Nephron (organoid): ENCODE measurements at regions not wholly inside any gene's neighbourhood (a gene's known extent, or its start where the extent isn't known, plus 50 kb on each side); places are given as distances from the start of the nearest gene placed in this dataset.

ENCODE experiments used
- H3K27ac Mint-ChIP-seq, 3 experiments: 2 replicates each; pipeline ENCODE4 v1.8.0; 2020; ENCODE audit warnings: mixed read lengths in 3 of 3, mild to moderate bottlenecking in 2 of 3, moderate library complexity in 1 of 3
- H3K27me3 Mint-ChIP-seq: 2 replicates; pipeline ENCODE4 v1.8.0; 2021; ENCODE audit warnings: low read depth, mild to moderate bottlenecking, moderate library complexity, mixed read lengths
- H3K36me3 Mint-ChIP-seq: 2 replicates; pipeline ENCODE4 v1.8.0; 2020; ENCODE audit warnings: low read depth, mixed read lengths
- H3K4me1 Mint-ChIP-seq: 2 replicates; pipeline ENCODE4 v1.8.0; 2020; ENCODE audit warnings: mixed read lengths
- H3K4me3 Mint-ChIP-seq, 3 experiments: 2 replicates each; pipeline ENCODE4 v1.8.0; 2020; ENCODE audit warnings: mild to moderate bottlenecking in 3 of 3, mixed read lengths in 3 of 3, moderate library complexity in 2 of 3
- H3K9me3 Mint-ChIP-seq: 2 replicates; pipeline ENCODE4 v1.8.0; 2020; ENCODE audit warnings: mixed read lengths
- TF ChIP-seq, protein P1 (sequence below), 3 experiments: fragments of 200-600 bp; sonication (generic); IDR thresholded peaks; one replicate each; pipeline ENCODE4 v1.5.0; 2021; ENCODE audit warnings: antibody characterized with exemption in 3 of 3; ENCODE audit not compliant: unreplicated experiment in 3 of 3

DNA sequence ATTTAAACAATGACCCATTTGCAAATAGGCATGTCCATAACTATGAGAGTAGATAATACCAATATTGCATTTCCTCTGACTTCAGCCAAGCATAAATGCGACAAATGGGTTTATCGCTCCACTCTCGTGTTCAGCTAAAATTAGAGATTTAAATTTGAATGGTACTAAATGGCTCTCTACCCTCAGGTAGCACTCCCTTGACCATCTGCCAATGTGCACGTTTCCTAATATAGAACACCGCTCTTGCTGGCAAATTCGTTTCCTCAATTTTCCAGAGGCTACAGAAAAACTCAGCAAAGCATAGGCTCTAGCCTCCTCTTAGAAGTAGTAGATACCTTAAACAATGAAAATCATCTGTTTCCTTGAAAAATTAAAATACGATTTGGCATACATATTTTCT, 251.6 kb downstream of the ADGRA3 start:
- TF ChIP-seq, protein P1, sequence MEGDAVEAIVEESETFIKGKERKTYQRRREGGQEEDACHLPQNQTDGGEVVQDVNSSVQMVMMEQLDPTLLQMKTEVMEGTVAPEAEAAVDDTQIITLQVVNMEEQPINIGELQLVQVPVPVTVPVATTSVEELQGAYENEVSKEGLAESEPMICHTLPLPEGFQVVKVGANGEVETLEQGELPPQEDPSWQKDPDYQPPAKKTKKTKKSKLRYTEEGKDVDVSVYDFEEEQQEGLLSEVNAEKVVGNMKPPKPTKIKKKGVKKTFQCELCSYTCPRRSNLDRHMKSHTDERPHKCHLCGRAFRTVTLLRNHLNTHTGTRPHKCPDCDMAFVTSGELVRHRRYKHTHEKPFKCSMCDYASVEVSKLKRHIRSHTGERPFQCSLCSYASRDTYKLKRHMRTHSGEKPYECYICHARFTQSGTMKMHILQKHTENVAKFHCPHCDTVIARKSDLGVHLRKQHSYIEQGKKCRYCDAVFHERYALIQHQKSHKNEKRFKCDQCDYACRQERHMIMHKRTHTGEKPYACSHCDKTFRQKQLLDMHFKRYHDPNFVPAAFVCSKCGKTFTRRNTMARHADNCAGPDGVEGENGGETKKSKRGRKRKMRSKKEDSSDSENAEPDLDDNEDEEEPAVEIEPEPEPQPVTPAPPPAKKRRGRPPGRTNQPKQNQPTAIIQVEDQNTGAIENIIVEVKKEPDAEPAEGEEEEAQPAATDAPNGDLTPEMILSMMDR (IDR thresholded peaks at IDR 0.05; ENCODE audit: unreplicated experiment in 3 of 3): no peak
- no peak overlapping the region for H3K4me3 Mint-ChIP-seq
- H3K9me3 Mint-ChIP-seq: no peaks in the 10 kb centered on the region
- H3K27ac Mint-ChIP-seq: no peak overlapping the region
- H3K27me3 Mint-ChIP-seq: no peaks in the 10 kb centered on the region
- no peaks in the 10 kb centered on the region for H3K36me3 Mint-ChIP-seq
- H3K4me1 Mint-ChIP-seq: no peaks in the 10 kb centered on the region

DNA sequence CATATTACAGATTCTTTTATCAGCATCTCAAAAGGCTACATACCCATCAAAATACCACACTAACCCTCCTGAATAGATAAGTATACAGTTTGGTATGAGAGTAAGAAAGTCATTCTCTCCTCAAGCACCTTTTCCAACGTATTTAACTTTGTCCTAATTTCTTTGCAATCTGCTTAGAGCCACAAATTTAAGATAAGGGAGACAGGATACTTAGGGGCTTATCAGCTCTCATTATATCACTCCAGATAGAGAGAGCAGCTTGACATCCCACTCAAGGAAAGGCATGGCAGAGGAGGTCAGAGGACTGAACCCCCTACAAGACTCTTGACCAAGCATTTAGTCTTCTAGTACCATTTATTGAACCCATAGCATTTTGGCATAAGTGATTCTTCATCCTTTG, 262.4 kb downstream of the ADGRA3 start:
- no peaks in the 10 kb centered on the region for H3K36me3 Mint-ChIP-seq
- H3K27me3 Mint-ChIP-seq: no peaks in the 10 kb centered on the region
- no peaks in the 10 kb centered on the region for H3K4me1 Mint-ChIP-seq
- TF ChIP-seq, protein P1 (IDR thresholded peaks at IDR 0.05; ENCODE audit: unreplicated experiment in 3 of 3): no peak
- no peak overlapping the region for H3K4me3 Mint-ChIP-seq
- no peak overlapping the region for H3K27ac Mint-ChIP-seq
- H3K9me3 Mint-ChIP-seq: no peaks in the 10 kb centered on the region

DNA sequence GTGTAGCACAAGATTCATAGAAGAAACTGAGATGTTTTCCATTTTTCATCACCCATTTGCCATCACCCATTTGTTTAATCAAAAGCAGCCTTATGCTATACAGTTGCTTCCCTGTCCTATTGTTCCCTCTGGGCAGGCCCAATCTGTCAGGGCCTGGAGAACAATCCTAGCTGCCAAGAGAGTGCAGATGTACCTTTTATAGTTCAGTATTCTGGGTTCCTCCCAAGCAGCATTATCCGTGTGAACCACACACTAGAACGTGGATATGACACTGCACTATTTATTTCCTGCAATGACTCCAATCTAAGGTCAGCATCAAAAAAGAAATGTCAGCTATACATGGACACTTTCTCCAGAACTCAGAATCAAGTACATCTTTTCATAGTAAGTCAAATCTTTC, 269.0 kb downstream of the ADGRA3 start:
- Mint-ChIP-seq H3K27me3 (no peaks in the 10 kb centered on the region), H3K36me3 (no peaks in the 10 kb centered on the region)

DNA sequence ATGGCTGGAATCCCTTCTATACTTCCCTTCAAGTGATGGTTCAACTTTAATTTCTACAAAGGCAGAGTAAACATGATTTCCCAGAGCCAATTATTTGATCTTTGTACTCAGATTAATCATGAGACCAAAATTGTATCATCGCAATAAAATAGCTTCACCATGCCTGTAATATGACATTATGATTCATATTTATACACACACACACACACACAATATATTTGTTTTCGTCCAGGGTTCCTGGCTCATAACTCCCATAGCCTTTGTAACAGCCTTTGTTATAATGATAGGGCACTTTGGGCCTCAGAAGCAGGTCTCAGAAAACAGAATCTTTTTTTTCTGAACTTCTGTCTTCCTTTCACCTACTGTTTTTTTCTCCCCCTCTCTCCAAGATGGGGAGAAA, 270.6 kb downstream of the ADGRA3 start:
- Mint-ChIP-seq H3K27me3 (no peaks in the 10 kb centered on the region), H3K27ac (no peak overlapping the region), H3K4me1 (no peaks in the 10 kb centered on the region), H3K9me3 (no peaks in the 10 kb centered on the region), H3K36me3 (no peaks in the 10 kb centered on the region), H3K4me3 (no peak overlapping the region)
- TF ChIP-seq, protein P1 (IDR thresholded peaks at IDR 0.05; ENCODE audit: unreplicated experiment in 3 of 3): no peak

More for the DNA sequence above, 269.0 kb downstream of the ADGRA3 start:
- Mint-ChIP-seq H3K9me3 (no peaks in the 10 kb centered on the region), H3K27ac (no peak overlapping the region), H3K4me1 (no peaks in the 10 kb centered on the region), H3K4me3 (no peak overlapping the region)
- TF ChIP-seq, protein P1 (IDR thresholded peaks at IDR 0.05; ENCODE audit: unreplicated experiment in 3 of 3): no peak

DNA sequence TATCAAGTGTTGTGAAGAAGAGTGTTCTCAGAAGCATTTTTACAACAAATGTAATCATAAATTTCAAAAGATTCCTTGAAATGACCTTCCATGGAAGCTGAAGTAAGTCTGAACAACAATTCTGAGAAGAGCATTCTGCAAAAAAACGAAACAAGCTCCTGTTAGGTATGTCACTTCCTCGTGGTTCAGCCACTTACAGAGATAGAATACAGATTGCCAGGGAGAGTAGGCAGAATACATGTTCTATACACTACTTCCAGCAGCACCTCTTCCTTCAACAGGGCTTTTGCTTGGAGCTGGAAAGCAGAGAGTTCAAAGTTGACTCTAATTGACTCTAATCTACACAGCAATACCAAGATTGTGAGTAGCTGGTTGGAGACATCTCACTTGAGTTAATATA, 274.5 kb downstream of the ADGRA3 start:
- Mint-ChIP-seq H3K27me3 (no peaks in the 10 kb centered on the region), H3K4me1 (no peaks in the 10 kb centered on the region), H3K36me3 (no peaks in the 10 kb centered on the region), H3K4me3 (no peak overlapping the region), H3K9me3 (no peaks in the 10 kb centered on the region), H3K27ac (no peak overlapping the region)
- TF ChIP-seq, protein P1 (IDR thresholded peaks at IDR 0.05; ENCODE audit: unreplicated experiment in 3 of 3): no peak

DNA sequence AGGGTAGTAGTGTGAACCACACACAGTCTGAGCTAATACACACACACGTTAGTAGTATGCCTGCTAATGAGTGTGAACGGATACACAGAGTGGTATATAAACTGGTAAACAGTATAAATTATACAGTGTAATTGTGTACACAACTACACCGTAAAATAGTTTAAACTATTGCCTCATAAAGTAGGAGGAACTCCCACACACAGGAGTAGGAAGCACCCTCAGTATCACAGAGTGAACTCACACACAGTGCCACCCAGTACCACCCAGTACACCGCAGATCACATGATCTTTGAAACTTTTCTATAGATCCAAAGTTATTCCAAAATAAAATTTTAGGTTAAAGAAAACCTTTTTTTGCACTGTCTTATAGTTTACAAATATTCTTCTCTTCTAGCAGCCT, 275.1 kb downstream of the ADGRA3 start:
- no peaks in the 10 kb centered on the region for H3K4me1 Mint-ChIP-seq
- no peaks in the 10 kb centered on the region for H3K36me3 Mint-ChIP-seq
- H3K27me3 Mint-ChIP-seq: no peaks in the 10 kb centered on the region
- TF ChIP-seq, protein P1 (IDR thresholded peaks at IDR 0.05; ENCODE audit: unreplicated experiment in 3 of 3): no peak
- no peaks in the 10 kb centered on the region for H3K9me3 Mint-ChIP-seq
- H3K27ac Mint-ChIP-seq: no peak overlapping the region
- H3K4me3 Mint-ChIP-seq: no peak overlapping the region
